A673 (cell line): ENCODE measurements at regions not wholly inside any gene's neighbourhood (a gene's known extent, or its start where the extent isn't known, plus 50 kb on each side); places are given as distances from the start of the nearest gene placed in this dataset.

Experiments
- CTCF ChIP-seq: fragments of 300-800, 200-600 bp; sonication (generic); conservative IDR thresholded peaks from 2 replicates; pipeline ENCODE4 v1.5.1; 2017; ENCODE audit warnings: low read depth, mild to moderate bottlenecking, antibody characterized with exemption, low read length, moderate library complexity, mixed read lengths
- EZH2 ChIP-seq: fragments of 200-600 bp; sonication (generic); IDR thresholded peaks from 2 replicates; pipeline ENCODE4 v1.6.1; 2017; ENCODE audit warnings: borderline replicate concordance, low read depth, mild to moderate bottlenecking, mixed read lengths, antibody characterized with exemption, low read length; ENCODE audit not compliant: poor library complexity, severe bottlenecking

GRCh38 chr2:130264501-130264900, 66.3 kb upstream of the TUBA3E start:
- TF ChIP-seq CTCF: no peak
- TF ChIP-seq EZH2: no peak
